ENCODE measurements at regions not wholly inside any gene's neighbourhood (a gene's known extent, or its start where the extent isn't known, plus 50 kb on each side); places are given as distances from the start of the nearest gene placed in this dataset.

DNA sequence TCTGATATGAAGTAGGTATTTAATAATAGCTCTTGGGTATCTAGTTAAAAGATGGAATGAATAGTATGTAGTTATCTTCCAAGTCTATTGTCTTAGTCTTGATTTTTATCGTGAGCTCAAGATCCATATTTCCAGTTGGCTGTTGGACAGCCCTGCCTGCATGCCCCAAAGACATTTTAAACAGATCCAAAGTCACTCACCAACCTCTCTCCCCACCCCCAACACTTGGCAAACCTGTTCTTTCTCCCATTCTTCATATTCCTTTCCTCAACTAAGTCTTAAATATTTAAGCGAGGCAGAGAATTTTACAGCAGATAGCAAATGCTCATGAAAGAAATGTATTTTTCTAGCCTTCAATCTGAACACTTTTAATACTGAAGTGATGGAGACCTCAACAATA, 80.7 kb upstream of the PALS2 start:
- no peak overlapping the region for H3K4me3 ChIP-seq (replicated peaks; ENCODE audit: insufficient read depth, low read length)
- peaks cover 8% of the 10 kb centered on the region for H3K27me3 ChIP-seq (ENCODE audit: insufficient read depth, poor library complexity, severe bottlenecking)
- no peak for DNase-seq (ENCODE audit: low read depth in 1 of 2, low spot score in 1 of 2)
- TF ChIP-seq, protein P1, sequence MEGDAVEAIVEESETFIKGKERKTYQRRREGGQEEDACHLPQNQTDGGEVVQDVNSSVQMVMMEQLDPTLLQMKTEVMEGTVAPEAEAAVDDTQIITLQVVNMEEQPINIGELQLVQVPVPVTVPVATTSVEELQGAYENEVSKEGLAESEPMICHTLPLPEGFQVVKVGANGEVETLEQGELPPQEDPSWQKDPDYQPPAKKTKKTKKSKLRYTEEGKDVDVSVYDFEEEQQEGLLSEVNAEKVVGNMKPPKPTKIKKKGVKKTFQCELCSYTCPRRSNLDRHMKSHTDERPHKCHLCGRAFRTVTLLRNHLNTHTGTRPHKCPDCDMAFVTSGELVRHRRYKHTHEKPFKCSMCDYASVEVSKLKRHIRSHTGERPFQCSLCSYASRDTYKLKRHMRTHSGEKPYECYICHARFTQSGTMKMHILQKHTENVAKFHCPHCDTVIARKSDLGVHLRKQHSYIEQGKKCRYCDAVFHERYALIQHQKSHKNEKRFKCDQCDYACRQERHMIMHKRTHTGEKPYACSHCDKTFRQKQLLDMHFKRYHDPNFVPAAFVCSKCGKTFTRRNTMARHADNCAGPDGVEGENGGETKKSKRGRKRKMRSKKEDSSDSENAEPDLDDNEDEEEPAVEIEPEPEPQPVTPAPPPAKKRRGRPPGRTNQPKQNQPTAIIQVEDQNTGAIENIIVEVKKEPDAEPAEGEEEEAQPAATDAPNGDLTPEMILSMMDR (IDR thresholded peaks at IDR 0.05; ENCODE audit: insufficient read depth, low read length): no peak
- no peak overlapping the region for H3K27ac ChIP-seq (replicated peaks)

DNA sequence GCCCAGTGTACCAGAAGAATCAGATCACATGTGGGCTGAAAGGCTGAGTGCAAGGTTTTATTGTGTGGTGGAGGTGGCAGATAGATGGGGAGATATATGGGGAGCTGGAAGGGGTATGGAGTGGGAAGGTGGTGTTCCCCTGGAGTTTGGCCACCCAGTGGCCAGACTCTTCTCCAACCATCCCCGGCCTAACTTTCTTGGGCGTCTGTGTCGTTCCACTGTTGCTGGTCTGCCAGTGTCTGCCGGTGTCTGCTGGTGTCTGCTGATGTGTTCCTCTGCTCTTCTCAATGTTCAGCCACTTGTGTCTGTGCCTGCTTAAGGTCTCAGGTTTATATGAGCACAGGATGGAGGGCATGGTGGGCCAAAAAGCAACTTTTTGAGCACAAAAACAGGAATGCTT, 78.4 kb upstream of the PALS2 start:
- DNase-seq (ENCODE audit: low read depth in 1 of 2, low spot score in 1 of 2): no peak
- TF ChIP-seq SPI1 (IDR thresholded peaks at IDR 0.05; ENCODE audit: borderline replicate concordance, low read depth) (no peak), POLR2AphosphoS5 (IDR thresholded peaks at IDR 0.05; ENCODE audit: low read depth) (no peak), GABPA (IDR thresholded peaks at IDR 0.05; ENCODE audit: low read depth) (no peak)
- TF ChIP-seq, protein P1 (IDR thresholded peaks at IDR 0.05; ENCODE audit: insufficient read depth, low read length): no peak
- TF ChIP-seq, protein P2, sequence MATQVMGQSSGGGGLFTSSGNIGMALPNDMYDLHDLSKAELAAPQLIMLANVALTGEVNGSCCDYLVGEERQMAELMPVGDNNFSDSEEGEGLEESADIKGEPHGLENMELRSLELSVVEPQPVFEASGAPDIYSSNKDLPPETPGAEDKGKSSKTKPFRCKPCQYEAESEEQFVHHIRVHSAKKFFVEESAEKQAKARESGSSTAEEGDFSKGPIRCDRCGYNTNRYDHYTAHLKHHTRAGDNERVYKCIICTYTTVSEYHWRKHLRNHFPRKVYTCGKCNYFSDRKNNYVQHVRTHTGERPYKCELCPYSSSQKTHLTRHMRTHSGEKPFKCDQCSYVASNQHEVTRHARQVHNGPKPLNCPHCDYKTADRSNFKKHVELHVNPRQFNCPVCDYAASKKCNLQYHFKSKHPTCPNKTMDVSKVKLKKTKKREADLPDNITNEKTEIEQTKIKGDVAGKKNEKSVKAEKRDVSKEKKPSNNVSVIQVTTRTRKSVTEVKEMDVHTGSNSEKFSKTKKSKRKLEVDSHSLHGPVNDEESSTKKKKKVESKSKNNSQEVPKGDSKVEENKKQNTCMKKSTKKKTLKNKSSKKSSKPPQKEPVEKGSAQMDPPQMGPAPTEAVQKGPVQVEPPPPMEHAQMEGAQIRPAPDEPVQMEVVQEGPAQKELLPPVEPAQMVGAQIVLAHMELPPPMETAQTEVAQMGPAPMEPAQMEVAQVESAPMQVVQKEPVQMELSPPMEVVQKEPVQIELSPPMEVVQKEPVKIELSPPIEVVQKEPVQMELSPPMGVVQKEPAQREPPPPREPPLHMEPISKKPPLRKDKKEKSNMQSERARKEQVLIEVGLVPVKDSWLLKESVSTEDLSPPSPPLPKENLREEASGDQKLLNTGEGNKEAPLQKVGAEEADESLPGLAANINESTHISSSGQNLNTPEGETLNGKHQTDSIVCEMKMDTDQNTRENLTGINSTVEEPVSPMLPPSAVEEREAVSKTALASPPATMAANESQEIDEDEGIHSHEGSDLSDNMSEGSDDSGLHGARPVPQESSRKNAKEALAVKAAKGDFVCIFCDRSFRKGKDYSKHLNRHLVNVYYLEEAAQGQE (IDR thresholded peaks at IDR 0.05; ENCODE audit: insufficient replicate concordance, low read depth): no peak
- Histone ChIP-seq H3K27me3 (ENCODE audit: insufficient read depth, poor library complexity, severe bottlenecking) (peaks cover 5% of the 10 kb centered on the region), H3K27ac (replicated peaks) (no peak overlapping the region), H3K4me3 (replicated peaks; ENCODE audit: insufficient read depth, low read length) (no peak overlapping the region)

DNA sequence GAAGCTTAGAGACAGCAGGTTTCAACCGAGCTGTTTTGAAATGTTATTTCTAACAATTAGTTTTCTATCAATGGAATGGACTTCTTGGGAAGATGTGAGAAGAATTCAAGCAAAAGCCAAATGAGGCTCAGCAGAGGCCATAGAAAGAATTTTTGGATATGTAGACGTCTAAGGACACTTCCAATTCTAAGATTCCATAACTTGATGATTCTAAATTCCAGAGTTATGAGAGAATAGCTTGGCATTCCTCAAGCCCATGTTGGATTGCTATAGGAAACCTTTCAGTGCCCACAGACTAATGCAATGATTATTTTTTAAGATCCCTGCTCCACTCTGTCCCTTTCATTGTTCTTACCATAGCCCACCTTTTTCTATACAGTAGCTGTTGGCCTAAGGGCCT, 77.2 kb upstream of the PALS2 start:
- TF ChIP-seq, protein P1 (IDR thresholded peaks at IDR 0.05; ENCODE audit: insufficient read depth, low read length): no peak
- TF ChIP-seq SPI1 (IDR thresholded peaks at IDR 0.05; ENCODE audit: borderline replicate concordance, low read depth): no peak
- TF ChIP-seq POLR2AphosphoS5 (IDR thresholded peaks at IDR 0.05; ENCODE audit: low read depth): no peak
- no peak for TF ChIP-seq GABPA (IDR thresholded peaks at IDR 0.05; ENCODE audit: low read depth)
- TF ChIP-seq, protein P2 (IDR thresholded peaks at IDR 0.05; ENCODE audit: insufficient replicate concordance, low read depth): no peak
- DNase-seq (ENCODE audit: low read depth in 1 of 2, low spot score in 1 of 2): no peak
- H3K27ac ChIP-seq (replicated peaks): no peak overlapping the region
- peaks cover 5% of the 10 kb centered on the region for H3K27me3 ChIP-seq (ENCODE audit: insufficient read depth, poor library complexity, severe bottlenecking)
- no peak overlapping the region for H3K4me3 ChIP-seq (replicated peaks; ENCODE audit: insufficient read depth, low read length)

DNA sequence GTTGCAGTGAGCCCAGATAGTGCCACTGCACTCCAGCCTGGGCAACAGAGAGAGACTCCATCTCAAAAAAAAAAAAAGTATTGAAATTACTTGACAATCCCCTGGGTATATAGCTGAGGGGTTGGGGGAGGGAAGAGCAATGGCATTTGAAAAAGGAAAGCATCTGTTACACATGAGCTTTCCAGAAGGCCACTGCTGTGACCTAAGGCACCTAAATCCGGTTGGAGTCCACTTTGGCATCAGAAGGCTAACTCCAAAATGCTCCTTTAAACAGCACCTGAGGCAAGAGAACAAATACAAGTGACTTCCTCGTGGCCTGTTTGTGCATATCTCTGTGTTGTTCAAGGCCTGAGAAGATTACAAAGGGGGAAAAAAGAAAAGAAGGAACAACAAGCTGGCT, 74.8 kb upstream of the PALS2 start:
- TF ChIP-seq GABPA (IDR thresholded peaks at IDR 0.05; ENCODE audit: low read depth) (no peak), POLR2AphosphoS5 (IDR thresholded peaks at IDR 0.05; ENCODE audit: low read depth) (no peak)
- TF ChIP-seq, protein P2 (IDR thresholded peaks at IDR 0.05; ENCODE audit: insufficient replicate concordance, low read depth): no peak
- TF ChIP-seq, protein P1 (IDR thresholded peaks at IDR 0.05; ENCODE audit: insufficient read depth, low read length): no peak
- DNase-seq (ENCODE audit: low read depth in 1 of 2, low spot score in 1 of 2): no peak
- H3K27ac ChIP-seq (replicated peaks): no peak overlapping the region
- H3K27me3 ChIP-seq (ENCODE audit: insufficient read depth, poor library complexity, severe bottlenecking): no peaks in the 10 kb centered on the region
- no peak overlapping the region for H3K4me3 ChIP-seq (replicated peaks; ENCODE audit: insufficient read depth, low read length)
